ENCODE measurements at regions not wholly inside any gene's neighbourhood (a gene's known extent, or its start where the extent isn't known, plus 50 kb on each side); places are given as distances from the start of the nearest gene placed in this dataset.

DNA sequence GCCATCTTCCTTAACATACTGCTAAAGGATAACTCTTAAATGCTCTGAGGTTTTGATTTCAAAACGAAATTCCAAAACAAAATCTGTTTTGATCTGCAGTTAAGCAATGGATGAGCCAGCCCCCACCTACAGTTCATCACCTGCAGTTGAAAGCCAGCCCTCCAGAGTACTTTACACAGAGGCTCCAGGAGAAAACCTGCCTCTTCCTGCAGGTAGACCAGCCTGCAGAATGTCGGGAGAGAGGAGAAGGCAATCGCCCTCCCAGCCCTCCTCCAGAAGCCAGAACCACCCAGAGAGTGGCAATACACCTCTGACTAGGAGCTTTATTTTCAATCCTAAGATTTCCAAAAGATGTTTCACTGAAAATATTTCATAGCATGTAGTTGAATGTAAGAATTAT is 798.1 kb downstream of the GATA3 start:
- TF ChIP-seq, protein P1, sequence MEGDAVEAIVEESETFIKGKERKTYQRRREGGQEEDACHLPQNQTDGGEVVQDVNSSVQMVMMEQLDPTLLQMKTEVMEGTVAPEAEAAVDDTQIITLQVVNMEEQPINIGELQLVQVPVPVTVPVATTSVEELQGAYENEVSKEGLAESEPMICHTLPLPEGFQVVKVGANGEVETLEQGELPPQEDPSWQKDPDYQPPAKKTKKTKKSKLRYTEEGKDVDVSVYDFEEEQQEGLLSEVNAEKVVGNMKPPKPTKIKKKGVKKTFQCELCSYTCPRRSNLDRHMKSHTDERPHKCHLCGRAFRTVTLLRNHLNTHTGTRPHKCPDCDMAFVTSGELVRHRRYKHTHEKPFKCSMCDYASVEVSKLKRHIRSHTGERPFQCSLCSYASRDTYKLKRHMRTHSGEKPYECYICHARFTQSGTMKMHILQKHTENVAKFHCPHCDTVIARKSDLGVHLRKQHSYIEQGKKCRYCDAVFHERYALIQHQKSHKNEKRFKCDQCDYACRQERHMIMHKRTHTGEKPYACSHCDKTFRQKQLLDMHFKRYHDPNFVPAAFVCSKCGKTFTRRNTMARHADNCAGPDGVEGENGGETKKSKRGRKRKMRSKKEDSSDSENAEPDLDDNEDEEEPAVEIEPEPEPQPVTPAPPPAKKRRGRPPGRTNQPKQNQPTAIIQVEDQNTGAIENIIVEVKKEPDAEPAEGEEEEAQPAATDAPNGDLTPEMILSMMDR (optimal IDR thresholded peaks at IDR 0.05 in 1 of 3, IDR thresholded peaks at IDR 0.05 in 1 of 3, conservative IDR thresholded peaks at IDR 0.05 in 1 of 3; ENCODE audit: extremely low read depth in 1 of 3, insufficient read depth in 2 of 3, low read length in 3 of 3), result no peak
- TF ChIP-seq EZH2 (IDR thresholded peaks at IDR 0.05; ENCODE audit: low read length), result no peak
